GM12892 (cell line): ENCODE measurements at regions not wholly inside any gene's neighbourhood (a gene's known extent, or its start where the extent isn't known, plus 50 kb on each side); places are given as distances from the start of the nearest gene placed in this dataset.

Experiments used
- POLR2A ChIP-seq: IDR thresholded peaks from 2 replicates; pipeline ENCODE4 v1.6.1; 2011; ENCODE audit warnings: low read depth, low read length, control low read depth
- POLR2AphosphoS5 ChIP-seq: IDR thresholded peaks from 2 replicates; pipeline ENCODE4 v1.6.1; 2011; ENCODE audit warnings: low read depth, low read length, control low read depth
- TAF1 ChIP-seq: IDR thresholded peaks from 2 replicates; pipeline ENCODE4 v1.6.1; 2011; ENCODE audit warnings: low read depth, mild to moderate bottlenecking, control low read depth, low read length, borderline replicate concordance

GRCh38 chr6:164547076-164547475, 762.3 kb downstream of the C6orf118 start:
- TF ChIP-seq POLR2AphosphoS5 (no peak), POLR2A (no peak), TAF1 (no peak)
